Esophagus squamous epithelium (tissue), 5 donors: ENCODE measurements at regions not wholly inside any gene's neighbourhood (a gene's known extent, or its start where the extent isn't known, plus 50 kb on each side); places are given as distances from the start of the nearest gene placed in this dataset.

Experiments
- DNase-seq: peaks from one replicate; lab custom pipeline; 2025; lab: John Stamatoyannopoulos, UW
- H3K27ac ChIP-seq, 4 donors: fragments of 200-600 bp; sonication (generic); one replicate each; pipeline ENCODE4 v1.5.1; 2016 to 2019; ENCODE audit warnings: mild to moderate bottlenecking in 1 of 4
- H3K27me3 ChIP-seq, 4 donors: fragments of 200-600 bp; sonication (generic); 1 replicate in 3 of 4; 2 replicates in 1 of 4; pipeline versions ENCODE4 v1.5.1 to v1.6.0; 2017 to 2021; ENCODE audit warnings: antibody characterized with exemption in 1 of 4
- H3K36me3 ChIP-seq, 3 donors: fragments of 200-600 bp; sonication (generic); one replicate each; pipeline ENCODE4 v1.5.1; 2016 to 2019
- H3K4me1 ChIP-seq, 3 donors: fragments of 200-600 bp; sonication (generic); one replicate each; pipeline ENCODE4 v1.5.1; 2017 to 2019
- H3K4me3 ChIP-seq, 4 donors: fragments of 200-600 bp; sonication (generic); 1 replicate in 3 of 4; 2 replicates in 1 of 4; pipeline ENCODE4 v1.5.1; 2016 to 2019; ENCODE audit warnings: mild to moderate bottlenecking in 2 of 4, moderate library complexity in 1 of 4
- H3K9me3 ChIP-seq, 3 donors: fragments of 200-600 bp; sonication (generic); one replicate each; pipeline ENCODE4 v1.5.1; 2016 to 2019
- POLR2A ChIP-seq, 4 donors: fragments of 450-650 bp; IDR thresholded peaks; one replicate each; pipeline ENCODE4 v1.6.1; 2017; ENCODE audit warnings: antibody characterized with exemption in 4 of 4, mild to moderate bottlenecking in 4 of 4, moderate library complexity in 3 of 4
- WGBS, 2 donors: methylation state at CpG; one replicate each; pipeline ENCODE4 v1.1.5; 2018; 5-methylcytosine and 5-hydroxymethylcytosine counted together
- intact Hi-C: fragments of 100-400 bp; cut with DNase I; formaldehyde crosslinking; loops from one replicate; pipeline ENCODE4 v1.15.0; 2022
- TF ChIP-seq, protein P1 (sequence below), 6 experiments: fragments of 450-650 bp in 4 of 6; fragments of 200-600 bp in 2 of 6; sonication (generic) in 2 of 6; IDR thresholded peaks; one replicate each; pipeline ENCODE4 v1.5.1; 2016 to 2019; ENCODE audit warnings: antibody characterized with exemption in 6 of 6, mild to moderate bottlenecking in 4 of 6, moderate library complexity in 4 of 6
- donor health status: DM: yes; HTN: yes; CAD: no.

DNA sequence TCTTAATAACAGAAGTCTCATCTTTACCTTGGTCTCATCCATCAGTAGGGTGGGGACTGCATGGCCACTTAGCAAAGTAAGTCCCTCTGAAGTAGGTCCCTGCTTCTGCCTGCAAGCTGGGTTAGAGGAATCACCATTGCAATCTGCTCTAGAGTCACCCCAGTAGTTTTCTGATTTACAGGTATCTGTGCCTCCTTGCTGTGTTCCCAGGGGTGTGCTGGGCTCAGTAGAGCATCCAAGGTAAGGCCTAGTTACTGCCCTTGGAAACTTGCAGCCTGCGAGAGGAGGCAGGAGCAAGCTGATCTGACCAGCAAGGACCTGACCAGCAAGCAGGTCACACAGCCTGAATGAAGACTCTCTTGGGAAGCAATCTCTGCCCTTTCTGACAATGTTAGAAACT is 160.8 kb upstream of the GSC start:
- H3K4me1 ChIP-seq, result no peaks in the 10 kb centered on the region
- peaks cover 0 to 13% (median 0%) of the 10 kb centered on the region in 4 donors for H3K27me3 ChIP-seq
- H3K4me3 ChIP-seq, result no peak overlapping the region
- 67% methylated on average over 1 of the region's 1 CpG; no CpG with 5 or more reads in 1 of the 2 donors for WGBS, 2 donors
- no peaks in the 10 kb centered on the region for H3K36me3 ChIP-seq
- no peak overlapping the region for H3K27ac ChIP-seq
- H3K9me3 ChIP-seq, result no peaks in the 10 kb centered on the region
- TF ChIP-seq, protein P1, sequence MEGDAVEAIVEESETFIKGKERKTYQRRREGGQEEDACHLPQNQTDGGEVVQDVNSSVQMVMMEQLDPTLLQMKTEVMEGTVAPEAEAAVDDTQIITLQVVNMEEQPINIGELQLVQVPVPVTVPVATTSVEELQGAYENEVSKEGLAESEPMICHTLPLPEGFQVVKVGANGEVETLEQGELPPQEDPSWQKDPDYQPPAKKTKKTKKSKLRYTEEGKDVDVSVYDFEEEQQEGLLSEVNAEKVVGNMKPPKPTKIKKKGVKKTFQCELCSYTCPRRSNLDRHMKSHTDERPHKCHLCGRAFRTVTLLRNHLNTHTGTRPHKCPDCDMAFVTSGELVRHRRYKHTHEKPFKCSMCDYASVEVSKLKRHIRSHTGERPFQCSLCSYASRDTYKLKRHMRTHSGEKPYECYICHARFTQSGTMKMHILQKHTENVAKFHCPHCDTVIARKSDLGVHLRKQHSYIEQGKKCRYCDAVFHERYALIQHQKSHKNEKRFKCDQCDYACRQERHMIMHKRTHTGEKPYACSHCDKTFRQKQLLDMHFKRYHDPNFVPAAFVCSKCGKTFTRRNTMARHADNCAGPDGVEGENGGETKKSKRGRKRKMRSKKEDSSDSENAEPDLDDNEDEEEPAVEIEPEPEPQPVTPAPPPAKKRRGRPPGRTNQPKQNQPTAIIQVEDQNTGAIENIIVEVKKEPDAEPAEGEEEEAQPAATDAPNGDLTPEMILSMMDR (IDR thresholded peaks at IDR 0.05), result no peak
- intact Hi-C loops, result no loop called here
- DNase-seq, result no peak

DNA sequence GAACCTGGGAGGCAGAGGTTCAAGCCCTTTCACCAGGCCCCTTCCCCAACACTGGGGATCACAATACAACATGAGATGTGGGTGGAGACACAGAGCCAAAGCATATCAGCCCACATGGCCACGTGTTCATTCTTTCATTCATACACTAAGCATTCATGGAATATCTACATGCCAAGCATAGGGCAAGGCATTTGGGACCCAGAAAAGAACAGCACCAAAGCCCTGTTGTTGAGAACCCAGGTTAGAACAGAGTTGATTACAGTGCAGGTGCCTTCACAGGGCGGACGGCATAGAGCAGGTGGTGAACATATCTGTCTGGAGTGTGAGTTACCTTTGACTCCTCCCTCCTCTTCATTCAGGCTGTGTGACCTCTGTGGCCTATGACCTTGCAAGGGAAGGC is 159.4 kb upstream of the GSC start:
- Histone ChIP-seq H3K9me3 (no peaks in the 10 kb centered on the region), H3K4me3 (no peak overlapping the region), H3K27ac (no peak overlapping the region), H3K27me3 (peaks cover 0 to 3% (median 0%) of the 10 kb centered on the region in 4 donors), H3K36me3 (no peaks in the 10 kb centered on the region), H3K4me1 (no peaks in the 10 kb centered on the region)
- TF ChIP-seq, protein P1 (IDR thresholded peaks at IDR 0.05), result no peak
- no peak for TF ChIP-seq POLR2A (IDR thresholded peaks at IDR 0.05)
- WGBS, 2 donors, result 75 to 82% methylated on average over 3 of the region's 3 CpGs
- intact Hi-C loops, result no loop called here
- no peak for DNase-seq

GRCh38 chr14:94926176-94926575 is 156.3 kb upstream of the GSC start:
- Histone ChIP-seq H3K36me3 (no peaks in the 10 kb centered on the region), H3K9me3 (no peaks in the 10 kb centered on the region), H3K4me3 (no peak overlapping the region), H3K4me1 (no peaks in the 10 kb centered on the region), H3K27ac (no peak overlapping the region), H3K27me3 (no peaks in the 10 kb centered on the region)
- WGBS, 2 donors, result 31 to 52% methylated on average over 1 to 2 of the region's 10 CpGs
- no peak for DNase-seq
- intact Hi-C loops, result no loop called here
- TF ChIP-seq, protein P1 (IDR thresholded peaks at IDR 0.05), result no peak
- TF ChIP-seq POLR2A (IDR thresholded peaks at IDR 0.05), result no peak

GRCh38 chr14:94925416-94926173 is 155.7 kb upstream of the GSC start:
- intact Hi-C loops, result no loop called here
- Histone ChIP-seq H3K4me3 (no peak overlapping the region), H3K9me3 (no peaks in the 10 kb centered on the region), H3K36me3 (no peaks in the 10 kb centered on the region), H3K27me3 (no peaks in the 10 kb centered on the region), H3K27ac (no peak overlapping the region), H3K4me1 (no peaks in the 10 kb centered on the region)
- TF ChIP-seq, protein P1 (IDR thresholded peaks at IDR 0.05), result no peak
- no peak for TF ChIP-seq POLR2A (IDR thresholded peaks at IDR 0.05)
- DNase-seq, result no peak
- WGBS, 2 donors, result 87 to 90% methylated on average over 3 to 4 of the region's 4 CpGs

GRCh38 chr14:94924189-94924588 is 154.3 kb upstream of the GSC start:
- Histone ChIP-seq H3K27ac (no peak overlapping the region), H3K4me1 (no peaks in the 10 kb centered on the region), H3K27me3 (no peaks in the 10 kb centered on the region), H3K4me3 (no peak overlapping the region), H3K9me3 (no peaks in the 10 kb centered on the region), H3K36me3 (no peaks in the 10 kb centered on the region)
- intact Hi-C loops, result no loop called here
- no peak for DNase-seq
- WGBS, 2 donors, result 42 to 83% methylated on average over 1 to 3 of the region's 4 CpGs
- TF ChIP-seq POLR2A (IDR thresholded peaks at IDR 0.05), result no peak
- TF ChIP-seq, protein P1 (IDR thresholded peaks at IDR 0.05), result no peak
